Memory B cell (primary cell): ENCODE measurements at regions not wholly inside any gene's neighbourhood (a gene's known extent, or its start where the extent isn't known, plus 50 kb on each side); places are given as distances from the start of the nearest gene placed in this dataset.
A peak's percentile ranks its signal among the peaks of the same experiment; 100 is the strongest.
"Not testable (repeated sequence)": the region's sequence is repeated elsewhere in the genome, so short reads cannot be mapped to it uniquely, and the experiment has no call there.

ENCODE experiments used
- ATAC-seq: fragments of 150-1000 bp; cut with Tn5 transposase; 2 replicates; pipeline ENCODE4 v1.10.0; 2021; ENCODE audit warnings: low read depth, mild to moderate bottlenecking, moderate library complexity
- DNase-seq, 2 donors: peaks; one replicate each; pipeline ENCODE4 v3.0.0; 2022; ENCODE audit warnings: low spot score in 2 of 2
- H3K27ac Mint-ChIP-seq: one replicate; pipeline ENCODE4 v1.8.0; 2022; ENCODE audit warnings: mild to moderate bottlenecking, moderate library complexity, mixed read lengths
- H3K27me3 Mint-ChIP-seq: one replicate; pipeline ENCODE4 v1.8.0; 2022; ENCODE audit warnings: mixed read lengths
- H3K36me3 Mint-ChIP-seq: one replicate; pipeline ENCODE4 v1.8.0; 2022; ENCODE audit warnings: mild to moderate bottlenecking, mixed read lengths
- H3K4me1 Mint-ChIP-seq: one replicate; pipeline ENCODE4 v1.8.0; 2022; ENCODE audit warnings: mixed read lengths
- H3K4me3 Mint-ChIP-seq: one replicate; pipeline ENCODE4 v1.8.0; 2022; ENCODE audit warnings: mild to moderate bottlenecking, moderate library complexity, mixed read lengths
- H3K9me3 Mint-ChIP-seq: one replicate; pipeline ENCODE4 v1.8.0; 2022; ENCODE audit warnings: mixed read lengths

- ATAC-seq (no peak), DNase-seq (no peak)
- H3K27me3 Mint-ChIP-seq, result peaks cover 4% of the 10 kb centered on the region
- H3K36me3 Mint-ChIP-seq, result no peaks in the 10 kb centered on the region
- peak overlapping the region; percentile 51 for H3K27ac Mint-ChIP-seq
- no peak overlapping the region for H3K4me3 Mint-ChIP-seq
- H3K4me1 Mint-ChIP-seq, result peaks cover 12% of the 10 kb centered on the region
- no peaks in the 10 kb centered on the region for H3K9me3 Mint-ChIP-seq
Observed at GRCh38 chr1:54479841-54480524, 68.0 kb upstream of the ACOT11 start.

- Mint-ChIP-seq H3K9me3 (no peaks in the 10 kb centered on the region), H3K4me1 (peaks cover 15% of the 10 kb centered on the region), H3K27me3 (peaks cover 6% of the 10 kb centered on the region), H3K27ac (no peak overlapping the region), H3K4me3 (no peak overlapping the region), H3K36me3 (no peaks in the 10 kb centered on the region)
- ATAC-seq, result no peak
- no peak for DNase-seq
Observed at GRCh38 chr1:54479251-54479650, 68.8 kb upstream of the ACOT11 start.

GRCh38 chr1:54477153-54477561 is 70.9 kb upstream of the ACOT11 start:
- H3K36me3 Mint-ChIP-seq, result no peaks in the 10 kb centered on the region
- no peaks in the 10 kb centered on the region for H3K9me3 Mint-ChIP-seq
- no peak overlapping the region for H3K27ac Mint-ChIP-seq
- no peak for ATAC-seq
- no peak for DNase-seq
- peaks cover 18% of the 10 kb centered on the region for H3K27me3 Mint-ChIP-seq
- no peak overlapping the region for H3K4me3 Mint-ChIP-seq
- H3K4me1 Mint-ChIP-seq, result peaks cover 21% of the 10 kb centered on the region

GRCh38 chr1:54476530-54477109 is 70.4 kb upstream of the SSBP3 start:
- no peak for DNase-seq
- Mint-ChIP-seq H3K27ac (no peak overlapping the region), H3K4me3 (peak overlapping the region; percentile 25), H3K4me1 (peaks cover 21% of the 10 kb centered on the region), H3K36me3 (no peaks in the 10 kb centered on the region), H3K27me3 (peaks cover 18% of the 10 kb centered on the region), H3K9me3 (no peaks in the 10 kb centered on the region)
- ATAC-seq, result no peak

GRCh38 chr1:54475946-54476516 is 69.8 kb upstream of the SSBP3 start:
- Mint-ChIP-seq H3K27ac (no peak overlapping the region), H3K27me3 (peaks cover 19% of the 10 kb centered on the region), H3K36me3 (no peaks in the 10 kb centered on the region), H3K9me3 (no peaks in the 10 kb centered on the region), H3K4me3 (peak overlapping the region; percentile 25), H3K4me1 (peaks cover 20% of the 10 kb centered on the region)
- no peak for DNase-seq
- ATAC-seq, result no peak

DNA sequence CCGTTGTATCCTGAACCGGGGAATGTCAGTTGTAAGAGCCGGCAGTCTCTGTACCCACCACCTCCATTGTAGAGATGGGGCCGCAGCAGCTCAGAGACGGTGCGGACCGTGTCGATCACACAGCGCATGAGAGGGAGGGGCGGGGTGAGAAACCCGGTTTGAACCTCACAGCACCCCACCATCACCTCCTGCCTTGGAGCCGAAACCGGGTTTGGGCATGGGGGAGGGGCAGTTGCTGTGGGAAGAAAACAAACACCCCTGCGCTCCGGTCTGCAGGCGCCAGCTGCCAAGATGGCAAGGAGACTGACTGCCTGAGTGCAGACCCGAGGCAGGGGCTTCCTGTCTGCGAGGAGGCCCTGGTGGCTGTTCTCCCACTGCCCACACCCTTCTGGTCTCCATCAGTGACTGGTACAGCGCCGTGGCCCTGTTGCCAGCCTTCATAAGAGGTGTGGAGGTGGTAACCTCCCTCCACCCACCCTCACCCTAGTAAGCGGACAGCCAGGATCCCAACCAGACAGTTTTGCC is 69.2 kb upstream of the SSBP3 start:
- Mint-ChIP-seq H3K27ac (no peak overlapping the region), H3K4me1 (peaks cover 17% of the 10 kb centered on the region), H3K36me3 (no peaks in the 10 kb centered on the region), H3K4me3 (peak overlapping the region; percentile 19), H3K9me3 (no peaks in the 10 kb centered on the region), H3K27me3 (peaks cover 19% of the 10 kb centered on the region)
- ATAC-seq (peak; percentile 51), DNase-seq (no peak)

DNA sequence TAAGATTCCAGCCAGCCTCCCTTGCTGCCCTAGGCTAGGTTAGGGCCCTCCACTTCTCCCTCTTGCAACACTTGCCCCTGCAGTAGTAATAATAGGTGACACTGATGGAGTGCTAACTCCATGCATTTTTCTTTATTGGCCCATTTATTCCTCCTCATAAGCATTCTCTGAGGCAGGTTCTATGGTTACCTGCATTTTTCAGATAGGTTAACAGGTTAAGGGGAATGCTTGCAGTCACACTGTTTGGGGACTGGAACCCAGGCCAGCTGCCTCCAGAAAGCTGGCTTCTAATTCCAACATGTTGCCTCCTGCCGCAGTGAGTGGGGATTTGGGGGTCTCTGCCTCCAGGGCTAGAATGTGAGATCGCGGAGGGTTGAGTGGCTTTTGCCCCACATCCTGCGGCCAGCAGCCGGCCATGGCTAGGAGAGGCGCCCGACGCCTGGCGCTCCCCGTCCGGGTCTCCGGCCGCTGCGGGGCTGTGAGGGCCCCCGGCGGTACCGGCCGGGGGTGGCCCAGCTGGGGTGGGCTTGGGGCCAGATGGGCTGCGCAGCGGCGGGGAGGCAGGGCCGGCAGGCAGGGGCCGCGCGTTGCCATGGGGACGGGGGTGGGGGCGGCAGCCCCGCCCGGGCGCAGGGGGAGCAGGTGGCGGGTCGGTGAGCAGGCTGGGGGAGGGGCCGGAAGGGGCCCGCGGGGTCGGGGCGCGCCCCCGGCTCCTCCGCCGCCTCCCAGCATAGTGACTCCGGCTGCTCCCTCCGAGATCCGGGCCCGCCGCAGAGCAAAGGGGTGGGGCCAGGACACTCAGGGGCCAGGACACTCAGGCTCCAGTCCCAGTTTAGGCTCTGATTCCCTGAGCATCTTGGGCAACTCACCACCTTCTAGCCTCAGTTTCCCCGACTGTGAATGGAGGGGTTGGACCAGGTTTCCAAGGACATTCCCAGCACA is 68.4 kb upstream of the SSBP3 start:
- Mint-ChIP-seq H3K4me3 (peak overlapping the region; percentile 79), H3K4me1 (peaks cover 17% of the 10 kb centered on the region), H3K27ac (no peak overlapping the region), H3K9me3 (no peaks in the 10 kb centered on the region), H3K36me3 (no peaks in the 10 kb centered on the region), H3K27me3 (peaks cover 19% of the 10 kb centered on the region)
- ATAC-seq, result peak; percentile 53
- no peak for DNase-seq

DNA sequence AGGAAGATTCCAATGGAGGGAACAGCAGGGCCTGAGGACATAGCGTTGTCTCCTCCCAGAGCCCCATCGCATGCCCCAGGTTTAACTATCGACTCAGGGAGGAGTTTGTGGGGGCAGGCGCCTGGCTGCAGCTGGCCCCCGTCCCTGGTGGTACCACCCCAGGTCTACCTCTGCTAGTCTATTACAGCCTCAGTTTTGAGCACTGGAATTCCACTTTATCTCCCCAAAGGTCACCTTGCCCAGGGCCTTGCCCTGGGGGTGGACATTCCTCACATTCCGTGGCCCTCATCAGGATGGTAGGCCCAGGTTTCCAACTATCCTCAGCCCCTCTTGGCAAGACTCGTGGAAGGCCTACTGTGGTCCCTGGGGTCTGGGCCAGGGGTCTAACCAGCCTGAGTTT is 65.4 kb upstream of the SSBP3 start:
- peaks cover 24% of the 10 kb centered on the region for H3K27me3 Mint-ChIP-seq
- H3K36me3 Mint-ChIP-seq, result no peaks in the 10 kb centered on the region
- ATAC-seq, result no peak

GRCh38 chr1:54469444-54469843 is 63.2 kb upstream of the SSBP3 start:
- H3K36me3 Mint-ChIP-seq, H3K27ac Mint-ChIP-seq, H3K4me1 Mint-ChIP-seq, H3K9me3 Mint-ChIP-seq, ATAC-seq, DNase-seq, H3K4me3 Mint-ChIP-seq: not testable (repeated sequence)
- H3K27me3 Mint-ChIP-seq, result peaks cover 23% of the 10 kb centered on the region

More for the DNA sequence above, 65.4 kb upstream of the SSBP3 start:
- no peak overlapping the region for H3K4me3 Mint-ChIP-seq
- no peak overlapping the region for H3K27ac Mint-ChIP-seq
- H3K4me1 Mint-ChIP-seq, result peaks cover 13% of the 10 kb centered on the region
- no peaks in the 10 kb centered on the region for H3K9me3 Mint-ChIP-seq
- DNase-seq, result no peak

DNA sequence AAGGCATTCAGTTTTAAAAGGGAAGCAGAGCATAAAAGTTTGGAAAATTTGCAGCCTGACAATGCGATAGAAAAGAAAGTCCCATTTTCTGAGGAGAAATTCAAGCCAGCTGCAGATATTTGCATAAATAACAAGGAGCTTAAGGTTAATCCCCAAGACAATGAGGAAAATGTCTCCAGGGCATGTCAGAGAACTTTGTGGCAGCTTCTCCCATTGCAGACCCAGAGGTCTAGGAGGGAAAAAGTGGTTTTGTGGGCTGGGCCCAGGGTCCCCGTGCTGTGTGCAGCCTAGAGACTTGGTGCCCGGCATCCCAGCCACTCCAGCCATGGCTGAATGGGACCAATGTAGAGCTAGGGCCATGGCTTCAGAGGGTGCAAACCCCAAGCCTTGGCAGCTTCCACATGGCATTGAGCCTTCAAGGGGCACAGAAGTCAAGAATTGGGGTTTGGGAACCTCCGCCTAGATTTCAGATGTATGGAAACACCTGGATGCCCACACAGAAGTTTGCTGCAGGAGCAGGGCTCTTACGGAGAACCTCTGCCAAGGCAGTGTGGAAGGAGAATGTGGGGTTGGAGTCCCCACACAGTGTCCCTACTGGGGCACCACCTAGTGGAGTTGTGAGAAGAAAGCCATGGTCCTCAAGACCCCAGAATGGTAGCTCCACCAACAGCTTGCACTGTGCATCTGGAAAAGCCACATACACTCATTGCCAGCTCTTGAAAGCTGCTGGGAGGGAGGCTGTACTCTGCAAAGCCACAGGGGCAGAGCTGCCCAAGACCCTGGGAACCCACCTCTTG is 62.3 kb upstream of the SSBP3 start:
- not testable (repeated sequence) for H3K4me1 Mint-ChIP-seq, H3K4me3 Mint-ChIP-seq, DNase-seq

GRCh38 chr1:54465351-54465811 is 59.2 kb upstream of the SSBP3 start:
- H3K4me3 Mint-ChIP-seq, result no peak overlapping the region
- ATAC-seq (no peak), DNase-seq (no peak)
- peaks cover 10% of the 10 kb centered on the region for H3K27me3 Mint-ChIP-seq
- H3K27ac Mint-ChIP-seq, result no peak overlapping the region
- no peaks in the 10 kb centered on the region for H3K36me3 Mint-ChIP-seq
- H3K4me1 Mint-ChIP-seq, result no peaks in the 10 kb centered on the region
- no peaks in the 10 kb centered on the region for H3K9me3 Mint-ChIP-seq

More for the DNA sequence above, 62.3 kb upstream of the SSBP3 start:
- not testable (repeated sequence) for H3K36me3 Mint-ChIP-seq, ATAC-seq, H3K27ac Mint-ChIP-seq, H3K9me3 Mint-ChIP-seq
- H3K27me3 Mint-ChIP-seq, result peaks cover 14% of the 10 kb centered on the region

DNA sequence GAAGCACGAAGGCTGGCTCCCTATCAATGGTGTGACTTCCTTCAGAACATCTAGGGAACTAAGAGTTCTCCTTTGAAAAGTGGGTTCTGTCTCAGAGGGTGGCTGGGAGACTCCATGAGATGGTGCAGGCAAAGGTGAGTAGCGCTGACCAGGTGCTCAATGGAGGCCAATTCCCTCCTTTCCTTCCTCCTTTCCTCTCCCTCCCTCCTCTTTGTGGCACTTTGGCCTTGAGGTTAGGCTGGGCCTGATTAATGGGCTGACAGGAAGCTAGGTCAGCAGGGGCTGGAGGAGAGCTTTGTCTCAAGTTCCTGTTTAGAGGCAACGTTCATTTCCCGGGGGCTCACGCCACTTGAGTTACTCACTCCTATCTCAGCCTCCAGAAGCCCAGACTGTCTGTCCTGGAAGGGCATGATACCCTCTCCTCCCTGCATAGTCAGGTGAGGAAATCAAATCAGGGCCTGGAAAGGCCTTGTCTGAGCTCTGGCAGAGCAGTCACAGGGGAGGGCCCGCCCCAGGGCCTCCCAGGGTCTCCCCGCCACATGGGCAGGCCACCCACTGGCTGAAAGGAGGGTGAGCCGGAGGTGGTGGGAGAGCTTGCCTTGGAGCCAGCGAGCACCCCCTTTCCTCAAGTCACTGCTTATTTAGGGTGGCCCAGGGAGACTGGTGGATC is 58.4 kb upstream of the SSBP3 start:
- H3K9me3 Mint-ChIP-seq, result no peaks in the 10 kb centered on the region
- no peaks in the 10 kb centered on the region for H3K36me3 Mint-ChIP-seq
- H3K4me3 Mint-ChIP-seq, result no peak overlapping the region
- H3K4me1 Mint-ChIP-seq, result no peaks in the 10 kb centered on the region
- DNase-seq, result no peak
- no peak overlapping the region for H3K27ac Mint-ChIP-seq
- ATAC-seq, result no peak
- H3K27me3 Mint-ChIP-seq, result peaks cover 10% of the 10 kb centered on the region

- no peak overlapping the region for H3K27ac Mint-ChIP-seq
- H3K4me1 Mint-ChIP-seq, result no peaks in the 10 kb centered on the region
- peaks cover 10% of the 10 kb centered on the region for H3K27me3 Mint-ChIP-seq
- H3K9me3 Mint-ChIP-seq, result no peaks in the 10 kb centered on the region
- no peaks in the 10 kb centered on the region for H3K36me3 Mint-ChIP-seq
- no peak for DNase-seq
- H3K4me3 Mint-ChIP-seq, result no peak overlapping the region
- ATAC-seq, result no peak
Observed at GRCh38 chr1:54464031-54464476, 57.9 kb upstream of the SSBP3 start.
